GM23248 (cell line): ENCODE measurements at regions not wholly inside any gene's neighbourhood (a gene's known extent, or its start where the extent isn't known, plus 50 kb on each side); places are given as distances from the start of the nearest gene placed in this dataset.

ENCODE experiments used
- EZH2 ChIP-seq: fragments of 200-600 bp; sonication (generic); IDR thresholded peaks from 2 replicates; pipeline ENCODE4 v1.6.1; 2018; ENCODE audit warnings: antibody characterized with exemption, mild to moderate bottlenecking; ENCODE audit not compliant: insufficient read depth, poor library complexity, severe bottlenecking
- EZH2phosphoT487 ChIP-seq: fragments of 200-600 bp; sonication (generic); IDR thresholded peaks from 2 replicates; pipeline ENCODE4 v1.6.1; 2018; ENCODE audit warnings: antibody characterized with exemption, moderate library complexity, mild to moderate bottlenecking, low read depth; ENCODE audit not compliant: insufficient read depth

DNA sequence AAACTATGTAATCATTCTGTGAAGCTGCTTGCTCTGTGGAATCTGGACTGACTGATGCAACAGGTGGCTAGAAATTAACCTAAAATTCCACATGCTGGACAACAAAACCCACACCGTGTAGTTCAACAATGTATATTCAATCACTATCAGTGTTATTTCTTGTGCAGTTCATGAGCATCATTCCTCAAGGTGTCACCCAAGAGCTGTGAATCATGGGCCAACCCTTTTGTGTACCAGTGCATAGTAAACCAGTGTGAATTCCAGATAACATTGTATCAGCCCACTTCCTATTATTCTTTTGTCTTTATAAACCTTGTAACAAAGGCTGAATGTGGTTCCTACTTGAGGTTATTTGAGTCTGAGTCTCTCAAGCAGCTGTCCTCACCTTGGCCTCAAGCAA lies 905.2 kb upstream of the ZNF722 start:
- TF ChIP-seq EZH2, result no peak
- TF ChIP-seq EZH2phosphoT487, result no peak
